ENCODE measurements at regions not wholly inside any gene's neighbourhood (a gene's known extent, or its start where the extent isn't known, plus 50 kb on each side); places are given as distances from the start of the nearest gene placed in this dataset.

GRCh38 chr10:125550362-125550761 is 132.6 kb downstream of the TEX36 start:
- WGBS, 10 experiments = 30 to 93% (median 87%) methylated on average over 1 to 3 of the region's 3 CpGs; no CpG with 5 or more reads in 4 of the 10 experiments
- Histone ChIP-seq H3K4me3 (no peak overlapping the region), H3K27ac (no peak overlapping the region), H3K4me1 (replicated peaks in 1 of 2) (no peaks in the 10 kb centered on the region)
- ATAC-seq (replicated peaks in 6 of 8) = no peak
- in situ Hi-C loops (cut with MboI; ENCODE audit: low pct_unique_long_range_greater_than_20kb in 2 of 9, low sequenced_read_pairs in 9 of 9, unreplicated experiment in 9 of 9) = no loop called here

GRCh38 chr10:125549653-125550052 is 133.3 kb downstream of the TEX36 start:
- no peaks in the 10 kb centered on the region for H3K4me1 ChIP-seq (replicated peaks in 1 of 2)
- 0 to 100% (median 77%) methylated on average over 1 to 6 of the region's 7 CpGs; no CpG with 5 or more reads in 1 of the 10 experiments for WGBS, 10 experiments
- no peak overlapping the region for H3K27ac ChIP-seq
- in situ Hi-C loops (cut with MboI; ENCODE audit: low pct_unique_long_range_greater_than_20kb in 2 of 9, low sequenced_read_pairs in 9 of 9, unreplicated experiment in 9 of 9) = no loop called here
- no peak overlapping the region for H3K4me3 ChIP-seq
- ATAC-seq (replicated peaks in 6 of 8) = no peak

DNA sequence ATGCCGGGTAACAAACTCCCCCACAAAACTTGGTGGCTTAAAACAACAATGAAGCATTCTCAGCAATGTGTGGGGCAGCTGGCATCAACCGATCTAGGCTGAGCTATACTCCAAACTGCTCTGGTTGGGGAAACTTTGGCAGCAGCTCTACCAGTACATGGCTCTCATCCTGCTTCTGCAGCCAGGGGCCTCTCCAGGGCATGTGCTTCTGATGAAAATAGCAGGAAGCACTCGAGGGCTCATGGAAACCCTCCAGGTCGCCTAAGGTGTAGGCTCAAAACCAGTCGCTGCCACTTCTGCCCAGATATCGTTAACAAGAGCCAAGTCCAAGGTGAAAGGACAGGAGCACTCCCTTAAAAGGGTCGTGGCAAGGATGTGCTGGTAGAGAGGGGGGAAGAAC is 134.1 kb downstream of the TEX36 start:
- 10 to 89% (median 74%) methylated on average over 1 to 7 of the region's 7 CpGs; no CpG with 5 or more reads in 3 of the 10 experiments for WGBS, 10 experiments
- in situ Hi-C loops (cut with MboI; ENCODE audit: low pct_unique_long_range_greater_than_20kb in 2 of 9, low sequenced_read_pairs in 9 of 9, unreplicated experiment in 9 of 9) = no loop called here
- Histone ChIP-seq H3K4me3 (no peak overlapping the region), H3K27ac (no peak overlapping the region), H3K4me1 (replicated peaks in 1 of 2) (no peaks in the 10 kb centered on the region)
- no peak for ATAC-seq (replicated peaks in 6 of 8)

GRCh38 chr10:125548356-125548755 is 134.6 kb downstream of the TEX36 start:
- no peak for ATAC-seq (replicated peaks in 6 of 8)

GRCh38 chr10:125547010-125547650 is 135.8 kb downstream of the TEX36 start:
- no peak for ATAC-seq (replicated peaks in 6 of 8)
- no peaks in the 10 kb centered on the region for H3K4me1 ChIP-seq (replicated peaks in 1 of 2)
- no peak overlapping the region for H3K4me3 ChIP-seq
- in situ Hi-C loops (cut with MboI; ENCODE audit: low pct_unique_long_range_greater_than_20kb in 2 of 9, low sequenced_read_pairs in 9 of 9, unreplicated experiment in 9 of 9) = no loop called here
- no peak overlapping the region for H3K27ac ChIP-seq
- 4 to 95% (median 80%) methylated on average over 3 to 10 of the region's 10 CpGs for WGBS, 10 experiments

More at GRCh38 chr10:125548356-125548755, 134.6 kb downstream of the TEX36 start:
- Histone ChIP-seq H3K27ac (no peak overlapping the region), H3K4me1 (replicated peaks in 1 of 2) (no peaks in the 10 kb centered on the region), H3K4me3 (no peak overlapping the region)
- in situ Hi-C loops (cut with MboI; ENCODE audit: low pct_unique_long_range_greater_than_20kb in 2 of 9, low sequenced_read_pairs in 9 of 9, unreplicated experiment in 9 of 9) = no loop called here
- 0 to 83% (median 63%) methylated on average over 2 to 4 of the region's 4 CpGs; no CpG with 5 or more reads in 3 of the 10 experiments for WGBS, 10 experiments

GRCh38 chr10:125543796-125544195 is 139.2 kb downstream of the TEX36 start:
- WGBS, 10 experiments = 83 to 86% (median 83%) methylated on average over 1 to 3 of the region's 10 CpGs; no CpG with 5 or more reads in 7 of the 10 experiments
- H3K27ac ChIP-seq = no peak overlapping the region
- H3K4me1 ChIP-seq (replicated peaks in 1 of 2) = peaks cover 3 to 7% of the 10 kb centered on the region in 2 donors
- no peak overlapping the region for H3K4me3 ChIP-seq
- in situ Hi-C loops (cut with MboI; ENCODE audit: low pct_unique_long_range_greater_than_20kb in 2 of 9, low sequenced_read_pairs in 9 of 9, unreplicated experiment in 9 of 9) = no loop called here
- ATAC-seq (replicated peaks in 6 of 8) = no peak

DNA sequence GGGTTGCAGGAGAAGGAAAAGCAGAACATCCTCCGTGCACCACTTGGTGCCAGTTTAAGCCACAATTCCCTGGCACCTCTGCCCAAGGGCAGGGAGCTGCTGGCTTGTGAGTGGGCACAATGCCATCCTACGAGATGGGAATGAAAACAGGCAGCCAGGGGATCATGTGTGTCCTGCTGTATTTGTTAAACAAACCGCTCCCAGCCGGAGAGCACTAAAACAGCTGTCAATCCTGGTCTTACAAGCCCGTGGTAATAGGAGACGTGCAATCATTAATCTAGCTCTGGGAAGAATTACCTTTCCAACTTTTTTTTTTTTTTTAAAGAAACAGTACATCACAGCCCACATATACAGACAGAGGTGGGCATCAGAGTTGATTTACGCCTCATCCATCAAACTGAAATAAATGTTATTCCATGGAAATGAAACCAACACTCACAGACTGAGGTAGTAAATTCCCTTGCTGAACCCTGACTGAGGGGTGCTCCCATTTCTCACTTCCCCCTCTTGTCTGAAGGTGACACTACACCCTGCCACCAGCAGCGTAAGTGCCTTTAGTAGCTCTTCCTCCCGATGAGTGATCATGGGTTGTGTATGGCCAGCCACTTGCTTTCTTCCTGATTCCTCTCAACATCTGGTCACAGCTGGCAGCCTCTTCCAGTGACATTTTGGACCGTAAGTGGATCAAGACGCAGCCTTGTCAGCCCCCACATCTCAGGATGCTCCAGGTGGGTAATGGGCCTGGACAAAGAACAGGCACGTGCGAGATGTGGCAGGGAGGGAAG is 143.8 kb downstream of the TEX36 start:
- Histone ChIP-seq H3K4me1 (replicated peaks in 1 of 2) (peaks cover 3 to 7% of the 10 kb centered on the region in 2 donors), H3K27ac (no peak overlapping the region), H3K4me3 (no peak overlapping the region)
- in situ Hi-C loops (cut with MboI; ENCODE audit: low pct_unique_long_range_greater_than_20kb in 2 of 9, low sequenced_read_pairs in 9 of 9, unreplicated experiment in 9 of 9) = no loop called here
- peak in 5 of 8 experiments; percentile 41 to 78 (median 63) for ATAC-seq (replicated peaks in 6 of 8)
- 0 to 80% (median 24%) methylated on average over 1 to 6 of the region's 13 CpGs; no CpG with 5 or more reads in 4 of the 10 experiments for WGBS, 10 experiments

GRCh38 chr10:125536236-125536635 is 146.7 kb downstream of the TEX36 start:
- no peak for ATAC-seq (replicated peaks in 6 of 8)
- 7 to 100% (median 79%) methylated on average over 1 to 4 of the region's 4 CpGs; no CpG with 5 or more reads in 3 of the 10 experiments for WGBS, 10 experiments
- in situ Hi-C loops (cut with MboI; ENCODE audit: low pct_unique_long_range_greater_than_20kb in 2 of 9, low sequenced_read_pairs in 9 of 9, unreplicated experiment in 9 of 9) = no loop called here
- H3K27ac ChIP-seq = no peak overlapping the region
- peaks cover 6 to 14% of the 10 kb centered on the region in 2 donors for H3K4me1 ChIP-seq (replicated peaks in 1 of 2)
- no peak overlapping the region for H3K4me3 ChIP-seq

DNA sequence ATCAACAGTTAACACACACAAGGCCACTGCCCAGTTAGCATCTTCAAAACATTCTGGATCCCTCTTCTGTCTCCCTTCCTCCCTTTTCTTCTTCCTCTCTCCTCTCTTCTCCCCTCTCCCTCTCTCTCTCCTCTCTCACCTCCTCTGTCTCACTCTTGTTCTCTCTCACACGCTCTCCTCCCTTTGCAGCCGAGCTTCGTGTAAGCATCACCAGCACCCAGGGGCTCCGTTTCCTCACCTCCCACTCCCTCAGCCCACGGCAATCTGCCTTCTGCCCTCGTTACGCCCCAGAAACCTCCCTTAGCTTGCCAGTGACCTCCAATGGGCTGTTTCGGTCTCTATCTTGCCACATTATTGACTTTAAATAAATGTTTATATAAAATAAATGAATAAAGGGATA is 147.4 kb downstream of the TEX36 start:
- Histone ChIP-seq H3K4me1 (replicated peaks in 1 of 2) (peaks cover 13 to 20% of the 10 kb centered on the region in 2 donors), H3K4me3 (no peak overlapping the region), H3K27ac (no peak overlapping the region)
- in situ Hi-C loops (cut with MboI; ENCODE audit: low pct_unique_long_range_greater_than_20kb in 2 of 9, low sequenced_read_pairs in 9 of 9, unreplicated experiment in 9 of 9) = no loop called here
- no peak for ATAC-seq (replicated peaks in 6 of 8)
- 0 to 91% (median 41%) methylated on average over 1 to 8 of the region's 8 CpGs; no CpG with 5 or more reads in 3 of the 10 experiments for WGBS, 10 experiments

DNA sequence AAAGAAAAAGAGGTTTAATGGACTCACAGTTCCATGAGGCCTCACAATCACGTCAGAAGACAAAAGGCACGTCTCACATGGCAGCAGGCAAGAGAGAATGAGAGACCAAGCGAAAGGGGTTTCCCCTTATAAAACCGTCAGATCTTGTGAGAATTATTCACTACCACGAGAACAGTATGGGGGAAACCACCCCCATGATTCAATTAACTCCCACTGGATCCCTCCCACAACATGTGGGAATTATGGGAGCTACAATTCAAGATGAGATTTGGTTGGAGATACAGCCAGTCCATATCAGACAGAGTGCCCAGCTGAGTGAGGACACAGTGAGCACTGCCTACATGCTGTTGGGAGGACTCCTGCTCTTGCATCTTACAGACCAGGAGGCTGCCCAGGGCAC is 148.4 kb downstream of the TEX36 start:
- peaks cover 14 to 21% of the 10 kb centered on the region in 2 donors for H3K4me1 ChIP-seq (replicated peaks in 1 of 2)
- in situ Hi-C loops (cut with MboI; ENCODE audit: low pct_unique_long_range_greater_than_20kb in 2 of 9, low sequenced_read_pairs in 9 of 9, unreplicated experiment in 9 of 9) = no loop called here
- H3K27ac ChIP-seq = no peak overlapping the region
- no peak overlapping the region for H3K4me3 ChIP-seq
- 0 to 72% (median 50%) methylated on average over 1 to 5 of the region's 5 CpGs; no CpG with 5 or more reads in 3 of the 10 experiments for WGBS, 10 experiments
- ATAC-seq (replicated peaks in 6 of 8) = no peak

DNA sequence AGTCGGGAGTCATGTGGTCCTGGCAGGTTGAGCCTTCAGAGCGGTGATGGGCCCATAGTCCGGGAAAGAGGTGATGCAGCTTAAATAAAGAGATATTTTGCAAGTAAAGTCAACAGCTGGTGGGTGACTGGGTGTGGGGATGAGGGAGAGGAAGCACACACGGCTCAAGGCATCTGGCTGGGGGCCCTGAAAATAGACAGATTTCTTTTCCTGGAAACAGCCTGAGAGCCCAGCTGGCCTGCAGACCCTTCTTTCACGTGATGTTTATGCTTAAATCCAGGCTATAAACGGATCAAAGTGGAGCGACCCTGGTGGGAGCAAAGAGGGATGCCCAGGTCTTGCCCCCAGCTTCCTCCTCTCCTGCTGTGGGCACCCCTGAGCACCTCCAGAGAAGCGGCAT is 149.1 kb downstream of the TEX36 start:
- ATAC-seq (replicated peaks in 6 of 8) = no peak
- Histone ChIP-seq H3K4me3 (no peak overlapping the region), H3K27ac (no peak overlapping the region), H3K4me1 (replicated peaks in 1 of 2) (peaks cover 10 to 15% of the 10 kb centered on the region in 2 donors)
- in situ Hi-C loops (cut with MboI; ENCODE audit: low pct_unique_long_range_greater_than_20kb in 2 of 9, low sequenced_read_pairs in 9 of 9, unreplicated experiment in 9 of 9) = no loop called here
- WGBS, 10 experiments = 13 to 100% (median 83%) methylated on average over 1 to 4 of the region's 8 CpGs; no CpG with 5 or more reads in 4 of the 10 experiments

- Histone ChIP-seq H3K27ac (no peak overlapping the region), H3K4me3 (no peak overlapping the region), H3K4me1 (replicated peaks in 1 of 2) (peaks cover 10 to 14% of the 10 kb centered on the region in 2 donors)
- in situ Hi-C loops (cut with MboI; ENCODE audit: low pct_unique_long_range_greater_than_20kb in 2 of 9, low sequenced_read_pairs in 9 of 9, unreplicated experiment in 9 of 9) = no loop called here
- 10 to 100% (median 34%) methylated on average over 1 to 11 of the region's 12 CpGs for WGBS, 10 experiments
- ATAC-seq (replicated peaks in 6 of 8) = peak in 5 of 8 experiments; percentile 98 to 99 (median 99)
Observed at GRCh38 chr10:125531465-125531864, 151.5 kb downstream of the TEX36 start.

- in situ Hi-C loops (cut with MboI; ENCODE audit: low pct_unique_long_range_greater_than_20kb in 2 of 9, low sequenced_read_pairs in 9 of 9, unreplicated experiment in 9 of 9) = no loop called here
- H3K27ac ChIP-seq = no peak overlapping the region
- H3K4me1 ChIP-seq (replicated peaks in 1 of 2) = no peaks in the 10 kb centered on the region
- 6 to 90% (median 52%) methylated on average over 1 to 10 of the region's 10 CpGs; no CpG with 5 or more reads in 2 of the 10 experiments for WGBS, 10 experiments
- no peak for ATAC-seq (replicated peaks in 6 of 8)
- H3K4me3 ChIP-seq = no peak overlapping the region
Observed at GRCh38 chr10:125523347-125523746, 159.6 kb downstream of the TEX36 start.
